ENCODE measurements at regions not wholly inside any gene's neighbourhood (a gene's known extent, or its start where the extent isn't known, plus 50 kb on each side); places are given as distances from the start of the nearest gene placed in this dataset.

- H3K4me3 ChIP-seq (ENCODE audit: low read depth, low read length) = no peak overlapping the region
- no peak for TF ChIP-seq MYC (IDR thresholded peaks at IDR 0.05; ENCODE audit: low read depth, low read length)
- no peak for TF ChIP-seq CTCF (IDR thresholded peaks at IDR 0.05; ENCODE audit: low read depth, low read length)
- TF ChIP-seq, protein P1, sequence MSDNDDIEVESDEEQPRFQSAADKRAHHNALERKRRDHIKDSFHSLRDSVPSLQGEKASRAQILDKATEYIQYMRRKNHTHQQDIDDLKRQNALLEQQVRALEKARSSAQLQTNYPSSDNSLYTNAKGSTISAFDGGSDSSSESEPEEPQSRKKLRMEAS (IDR thresholded peaks at IDR 0.05; ENCODE audit: low read depth, low read length) = no peak
- TF ChIP-seq POLR2A (IDR thresholded peaks at IDR 0.05; ENCODE audit: extremely low read depth, insufficient read length) = no peak
- no peak for DNase-seq (ENCODE audit: low read depth)
Observed at GRCh38 chr2:217047631-217048030, 187.8 kb upstream of the TNP1 start.

DNA sequence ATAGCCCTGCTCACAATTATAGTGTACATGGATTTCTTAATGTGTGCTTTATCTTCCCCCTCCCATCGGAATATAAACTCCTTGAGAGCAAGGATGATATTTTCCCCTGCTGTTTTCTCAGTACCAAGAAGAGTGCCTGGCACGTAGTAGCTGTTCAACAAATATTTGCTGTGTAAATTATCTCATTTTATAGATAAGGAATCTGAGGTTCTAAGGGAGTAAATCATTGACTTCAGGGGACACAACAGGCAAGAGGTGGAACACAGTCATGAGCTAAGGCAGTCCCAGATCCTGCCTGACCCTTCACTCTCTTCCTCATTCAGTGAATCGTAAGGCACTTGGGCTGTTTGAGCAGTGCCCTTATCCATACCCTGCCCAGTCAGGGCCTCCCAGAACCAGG lies 187.3 kb upstream of the TNP1 start:
- no peak overlapping the region for H3K4me3 ChIP-seq (ENCODE audit: low read depth, low read length)
- TF ChIP-seq, protein P1 (IDR thresholded peaks at IDR 0.05; ENCODE audit: low read depth, low read length) = no peak
- TF ChIP-seq POLR2A (IDR thresholded peaks at IDR 0.05; ENCODE audit: extremely low read depth, insufficient read length) = no peak
- TF ChIP-seq CTCF (IDR thresholded peaks at IDR 0.05; ENCODE audit: low read depth, low read length) = no peak

GRCh38 chr2:217045700-217046475 lies 186.0 kb upstream of the TNP1 start:
- TF ChIP-seq, protein P1 (IDR thresholded peaks at IDR 0.05; ENCODE audit: low read depth, low read length) = no peak
- TF ChIP-seq POLR2A (IDR thresholded peaks at IDR 0.05; ENCODE audit: extremely low read depth, insufficient read length) (no peak), CTCF (IDR thresholded peaks at IDR 0.05; ENCODE audit: low read depth, low read length) (no peak), MYC (IDR thresholded peaks at IDR 0.05; ENCODE audit: low read depth, low read length) (no peak)
- H3K4me3 ChIP-seq (ENCODE audit: low read depth, low read length) = no peak overlapping the region
- no peak for DNase-seq (ENCODE audit: low read depth)

More for the DNA sequence above, 187.3 kb upstream of the TNP1 start:
- no peak for DNase-seq (ENCODE audit: low read depth)

DNA sequence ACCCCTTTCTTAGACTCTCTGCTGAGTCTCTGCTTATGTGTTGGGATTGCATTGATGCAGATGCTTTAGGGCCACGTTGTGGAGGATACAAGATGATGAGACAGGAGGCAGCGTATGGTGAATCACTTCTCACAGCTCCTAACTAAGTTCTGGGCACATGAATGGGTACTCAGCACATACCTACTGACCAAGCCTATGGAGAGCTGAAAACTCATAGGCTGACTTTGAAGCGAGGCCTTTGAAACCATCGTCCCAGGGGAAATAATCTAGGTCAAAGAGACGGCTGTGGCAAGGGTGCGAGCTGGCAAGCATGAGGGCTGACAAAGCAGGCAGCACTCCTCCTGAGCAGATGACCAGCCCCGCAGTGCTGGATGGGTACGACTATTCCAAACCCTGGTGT lies 180.2 kb upstream of the TNP1 start:
- TF ChIP-seq, protein P1 (IDR thresholded peaks at IDR 0.05; ENCODE audit: low read depth, low read length) = no peak
- no peak for TF ChIP-seq CTCF (IDR thresholded peaks at IDR 0.05; ENCODE audit: low read depth, low read length)
- no peak for TF ChIP-seq MYC (IDR thresholded peaks at IDR 0.05; ENCODE audit: low read depth, low read length)
- TF ChIP-seq POLR2A (IDR thresholded peaks at IDR 0.05; ENCODE audit: extremely low read depth, insufficient read length) = no peak
- DNase-seq (ENCODE audit: low read depth) = no peak
- no peak overlapping the region for H3K4me3 ChIP-seq (ENCODE audit: low read depth, low read length)

- TF ChIP-seq POLR2A (IDR thresholded peaks at IDR 0.05; ENCODE audit: extremely low read depth, insufficient read length) (no peak), MYC (IDR thresholded peaks at IDR 0.05; ENCODE audit: low read depth, low read length) (no peak), CTCF (IDR thresholded peaks at IDR 0.05; ENCODE audit: low read depth, low read length) (no peak)
- TF ChIP-seq, protein P1 (IDR thresholded peaks at IDR 0.05; ENCODE audit: low read depth, low read length) = no peak
- DNase-seq (ENCODE audit: low read depth) = no peak
- H3K4me3 ChIP-seq (ENCODE audit: low read depth, low read length) = no peak overlapping the region
Observed at GRCh38 chr2:217038001-217038400, 178.1 kb upstream of the TNP1 start.

Measured in NB4 (cell line).